H9 (cell line): ENCODE measurements at regions not wholly inside any gene's neighbourhood (a gene's known extent, or its start where the extent isn't known, plus 50 kb on each side); places are given as distances from the start of the nearest gene placed in this dataset.

ENCODE experiments used
- DNase-seq: peaks from one replicate; pipeline ENCODE4 v3.0.0-alpha.2; 2017
- H2AFZ ChIP-seq: one replicate; pipeline ENCODE4 v1.6.1; 2013; ENCODE audit warnings: mild to moderate bottlenecking, low read length, control low read depth, moderate library complexity
- H2AK5ac ChIP-seq: 2 replicates; pipeline ENCODE4 v1.6.1; 2013; ENCODE audit warnings: low read length, control low read depth, mixed read lengths; ENCODE audit not compliant: insufficient read length
- H2BK120ac ChIP-seq: one replicate; pipeline ENCODE4 v1.6.1; 2013; ENCODE audit warnings: low read depth, mild to moderate bottlenecking, low read length, control low read depth, inconsistent platforms; ENCODE audit not compliant: poor library complexity, severe bottlenecking
- H2BK12ac ChIP-seq: 2 replicates; pipeline ENCODE4 v1.6.1; 2013; ENCODE audit warnings: low read length, control low read depth, mixed read lengths, low read depth; ENCODE audit not compliant: insufficient read length
- H2BK15ac ChIP-seq: 2 replicates; pipeline ENCODE4 v1.6.1; 2013; ENCODE audit warnings: low read depth, low read length, control low read depth
- H2BK20ac ChIP-seq: one replicate; pipeline ENCODE4 v1.6.1; 2013; ENCODE audit warnings: low read depth, mild to moderate bottlenecking, low read length, control low read depth, inconsistent platforms; ENCODE audit not compliant: poor library complexity, severe bottlenecking
- H2BK5ac ChIP-seq: 2 replicates; pipeline ENCODE4 v1.6.1; 2013; ENCODE audit warnings: low read length, control low read depth, mixed read lengths; ENCODE audit not compliant: insufficient read length
- H3K14ac ChIP-seq: 2 replicates; pipeline ENCODE4 v1.6.1; 2013; ENCODE audit warnings: low read length, control low read depth; ENCODE audit not compliant: insufficient read depth
- H3K18ac ChIP-seq: 2 replicates; pipeline ENCODE4 v1.6.1; 2013; ENCODE audit warnings: low read depth, mild to moderate bottlenecking, mixed read lengths, low read length, control low read depth; ENCODE audit not compliant: insufficient read length
- H3K23ac ChIP-seq: 2 replicates; pipeline ENCODE4 v1.6.1; 2013; ENCODE audit warnings: low read length, control low read depth, mixed read lengths, low read depth; ENCODE audit not compliant: insufficient read length
- H3K23me2 ChIP-seq: 2 replicates; pipeline ENCODE4 v1.6.1; 2013; ENCODE audit warnings: low read depth, mild to moderate bottlenecking, mixed read lengths, low read length, control low read depth; ENCODE audit not compliant: insufficient read length, poor library complexity, severe bottlenecking
- H3K27ac ChIP-seq: 2 replicates; pipeline ENCODE4 v1.5.1; 2013; ENCODE audit warnings: low read length, control low read depth, mixed read lengths, low read depth; ENCODE audit not compliant: insufficient read length
- H3K27me3 ChIP-seq: 2 replicates; pipeline ENCODE4 v1.6.1; 2013; ENCODE audit warnings: low read length, control low read depth, inconsistent platforms; ENCODE audit not compliant: insufficient read depth
- H3K4ac ChIP-seq: 2 replicates; pipeline ENCODE4 v1.6.1; 2013; ENCODE audit warnings: low read depth, mild to moderate bottlenecking, control low read depth, inconsistent platforms, low read length, moderate library complexity
- H3K4me1 ChIP-seq: 2 replicates; pipeline ENCODE4 v1.6.1; 2013; ENCODE audit warnings: low read length, control low read depth, inconsistent platforms; ENCODE audit not compliant: insufficient read depth
- H3K4me2 ChIP-seq: 2 replicates; pipeline ENCODE4 v1.6.1; 2013; ENCODE audit warnings: low read length, control low read depth, mixed read lengths; ENCODE audit not compliant: insufficient read length, insufficient read depth
- H3K56ac ChIP-seq: 2 replicates; pipeline ENCODE4 v1.6.1; 2013; ENCODE audit warnings: low read depth, mild to moderate bottlenecking, mixed read lengths, low read length, control low read depth; ENCODE audit not compliant: insufficient read length
- H3K79me1 ChIP-seq: 2 replicates; pipeline ENCODE4 v1.6.1; 2013; ENCODE audit warnings: low read depth, mild to moderate bottlenecking, moderate library complexity, low read length, control low read depth, inconsistent platforms; ENCODE audit not compliant: insufficient read depth, poor library complexity, severe bottlenecking
- H3K79me2 ChIP-seq: 2 replicates; pipeline ENCODE4 v1.6.1; 2013; ENCODE audit warnings: low read length, control low read depth, inconsistent platforms; ENCODE audit not compliant: insufficient read depth
- H3K9ac ChIP-seq: 2 replicates; pipeline ENCODE4 v1.6.1; 2013; ENCODE audit warnings: low read length, control low read depth, mixed read lengths; ENCODE audit not compliant: insufficient read length; ENCODE audit errors: extremely low read depth
- H3K9me3 ChIP-seq: one replicate; pipeline ENCODE4 v1.6.1; 2013; ENCODE audit warnings: low read depth, low read length, inconsistent platforms; ENCODE audit not compliant: control insufficient read depth
- H3T11ph ChIP-seq: one replicate; pipeline ENCODE4 v1.6.1; 2013; ENCODE audit warnings: mild to moderate bottlenecking, low read length, control low read depth, inconsistent platforms
- H4K20me1 ChIP-seq: one replicate; pipeline ENCODE4 v1.6.1; 2013; ENCODE audit not compliant: control insufficient read depth, insufficient read length, insufficient read depth
- H4K5ac ChIP-seq: 2 replicates; pipeline ENCODE4 v1.6.1; 2013; ENCODE audit warnings: low read depth, mild to moderate bottlenecking, mixed read lengths, low read length, control low read depth; ENCODE audit not compliant: insufficient read length
- H4K8ac ChIP-seq: replicated peaks from 2 replicates; pipeline ENCODE4 v1.6.1; 2013; ENCODE audit warnings: low read length, control low read depth, mixed read lengths, low read depth; ENCODE audit not compliant: insufficient read length
- H4K91ac ChIP-seq: 2 replicates; pipeline ENCODE4 v1.6.1; 2013; ENCODE audit warnings: low read depth, mild to moderate bottlenecking, moderate library complexity, mixed read lengths, low read length, control low read depth; ENCODE audit not compliant: insufficient read length
- H3K27ac Mint-ChIP-seq, 3 experiments: 2 replicates in 2 of 3; 3 replicates in 1 of 3; pipeline ENCODE4 v1.8.0; 2020 to 2021; ENCODE audit warnings: mixed read lengths in 3 of 3, mild to moderate bottlenecking in 1 of 3, moderate library complexity in 1 of 3
- H3K27me3 Mint-ChIP-seq: 2 replicates; pipeline ENCODE4 v1.8.0; 2021; ENCODE audit warnings: low read depth, mild to moderate bottlenecking, moderate library complexity, mixed read lengths
- H3K36me3 Mint-ChIP-seq, 3 experiments: 2 replicates in 2 of 3; 3 replicates in 1 of 3; pipeline ENCODE4 v1.8.0; 2020 to 2021; ENCODE audit warnings: low read depth in 3 of 3, mixed read lengths in 3 of 3; ENCODE audit not compliant: insufficient read depth in 1 of 3
- H3K4me1 Mint-ChIP-seq, 2 experiments: 2 replicates each; pipeline ENCODE4 v1.8.0; 2020; ENCODE audit warnings: mixed read lengths in 2 of 2
- H3K4me3 Mint-ChIP-seq, 2 experiments: 2 replicates in 1 of 2; 3 replicates in 1 of 2; pipeline ENCODE4 v1.8.0; 2020 to 2021; ENCODE audit warnings: mild to moderate bottlenecking in 2 of 2, mixed read lengths in 2 of 2, moderate library complexity in 1 of 2
- H3K9me3 Mint-ChIP-seq, 2 experiments: 2 replicates in 1 of 2; 3 replicates in 1 of 2; pipeline ENCODE4 v1.8.0; 2020; ENCODE audit warnings: mild to moderate bottlenecking in 2 of 2, mixed read lengths in 2 of 2, moderate library complexity in 1 of 2
- WGBS: extraction: QIAGEN DNeasy Blood & Tissue Kit; methylation state at CpG from one replicate; pipeline ENCODE4 v1.1.7; 2013; ENCODE audit warnings: missing lambda C conversion rate, low lambda C conversion rate, mixed read lengths; ENCODE audit not compliant: insufficient read length; ENCODE audit errors: extremely low coverage; 5-methylcytosine and 5-hydroxymethylcytosine counted together
- TF ChIP-seq, protein P1 (sequence below): fragments of 200-600 bp; sonication (generic); conservative IDR thresholded peaks from 3 replicates; pipeline ENCODE4 v1.8.0; 2021; ENCODE audit warnings: antibody characterized with exemption, mild to moderate bottlenecking

DNA sequence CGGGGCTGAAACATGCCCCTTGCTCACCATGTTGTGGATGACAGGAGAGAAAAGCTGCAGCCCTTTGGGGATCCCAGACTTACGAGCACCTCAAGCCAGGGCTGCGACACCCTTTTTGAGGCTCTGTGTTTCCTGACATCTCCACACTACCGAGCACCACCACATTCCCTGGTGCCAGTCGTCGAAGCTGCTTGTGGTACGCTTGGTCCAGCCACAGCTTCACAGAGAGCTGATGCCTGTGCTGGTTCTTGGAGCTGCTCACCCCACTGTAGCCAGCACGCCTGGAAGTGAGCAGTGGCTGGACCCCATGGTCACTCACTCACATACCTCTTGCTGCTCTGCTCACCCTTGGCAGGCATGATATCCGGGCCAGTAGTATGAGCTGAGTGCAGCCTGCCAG, 367.5 kb downstream of the SLITRK6 start:
- Histone ChIP-seq H4K20me1 (no peaks in the 10 kb centered on the region), H3T11ph (no peak overlapping the region), H2BK15ac (no peak overlapping the region), H3K27me3 (no peaks in the 10 kb centered on the region), H2AFZ (no peak overlapping the region), H3K56ac (no peak overlapping the region), H3K79me1 (no peaks in the 10 kb centered on the region), H3K4ac (no peak overlapping the region), H2BK120ac (no peak overlapping the region), H3K4me2 (no peak overlapping the region), H2AK5ac (no peak overlapping the region), H3K18ac (no peak overlapping the region), H4K91ac (no peak overlapping the region), H4K8ac (no peak overlapping the region), H3K23me2 (no peaks in the 10 kb centered on the region), H3K9me3 (no peaks in the 10 kb centered on the region), H3K4me1 (no peaks in the 10 kb centered on the region), H3K27ac (no peak overlapping the region), H3K79me2 (no peaks in the 10 kb centered on the region), H2BK5ac (no peak overlapping the region), H3K9ac (no peak overlapping the region), H2BK12ac (no peak overlapping the region), H3K14ac (no peak overlapping the region), H3K23ac (no peak overlapping the region), H4K5ac (no peak overlapping the region), H2BK20ac (no peak overlapping the region)
- DNase-seq: no peak
- TF ChIP-seq, protein P1, sequence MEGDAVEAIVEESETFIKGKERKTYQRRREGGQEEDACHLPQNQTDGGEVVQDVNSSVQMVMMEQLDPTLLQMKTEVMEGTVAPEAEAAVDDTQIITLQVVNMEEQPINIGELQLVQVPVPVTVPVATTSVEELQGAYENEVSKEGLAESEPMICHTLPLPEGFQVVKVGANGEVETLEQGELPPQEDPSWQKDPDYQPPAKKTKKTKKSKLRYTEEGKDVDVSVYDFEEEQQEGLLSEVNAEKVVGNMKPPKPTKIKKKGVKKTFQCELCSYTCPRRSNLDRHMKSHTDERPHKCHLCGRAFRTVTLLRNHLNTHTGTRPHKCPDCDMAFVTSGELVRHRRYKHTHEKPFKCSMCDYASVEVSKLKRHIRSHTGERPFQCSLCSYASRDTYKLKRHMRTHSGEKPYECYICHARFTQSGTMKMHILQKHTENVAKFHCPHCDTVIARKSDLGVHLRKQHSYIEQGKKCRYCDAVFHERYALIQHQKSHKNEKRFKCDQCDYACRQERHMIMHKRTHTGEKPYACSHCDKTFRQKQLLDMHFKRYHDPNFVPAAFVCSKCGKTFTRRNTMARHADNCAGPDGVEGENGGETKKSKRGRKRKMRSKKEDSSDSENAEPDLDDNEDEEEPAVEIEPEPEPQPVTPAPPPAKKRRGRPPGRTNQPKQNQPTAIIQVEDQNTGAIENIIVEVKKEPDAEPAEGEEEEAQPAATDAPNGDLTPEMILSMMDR: no peak
- no peaks in the 10 kb centered on the region; the same call in 1 of the 2 replicates for H3K27me3 Mint-ChIP-seq
- no CpG with 5 or more reads among the region's 9 CpGs for WGBS
- H3K4me1 Mint-ChIP-seq: no peaks in the 10 kb centered on the region
- no peaks in the 10 kb centered on the region for H3K9me3 Mint-ChIP-seq
- no peak overlapping the region for H3K4me3 Mint-ChIP-seq
- H3K36me3 Mint-ChIP-seq: no peaks in the 10 kb centered on the region
- no peak overlapping the region for H3K27ac Mint-ChIP-seq
